HG03196 (cell line): ENCODE measurements at regions not wholly inside any gene's neighbourhood (a gene's known extent, or its start where the extent isn't known, plus 50 kb on each side); places are given as distances from the start of the nearest gene placed in this dataset.
"Not testable (repeated sequence)": the region's sequence is repeated elsewhere in the genome, so short reads cannot be mapped to it uniquely, and the experiment has no call there.

Experiments
- ATAC-seq: cut with Tn5 transposase; IDR thresholded peaks from one replicate; pipeline ENCODE4 v1.9.1; 2021; ENCODE audit not compliant: unreplicated experiment

DNA sequence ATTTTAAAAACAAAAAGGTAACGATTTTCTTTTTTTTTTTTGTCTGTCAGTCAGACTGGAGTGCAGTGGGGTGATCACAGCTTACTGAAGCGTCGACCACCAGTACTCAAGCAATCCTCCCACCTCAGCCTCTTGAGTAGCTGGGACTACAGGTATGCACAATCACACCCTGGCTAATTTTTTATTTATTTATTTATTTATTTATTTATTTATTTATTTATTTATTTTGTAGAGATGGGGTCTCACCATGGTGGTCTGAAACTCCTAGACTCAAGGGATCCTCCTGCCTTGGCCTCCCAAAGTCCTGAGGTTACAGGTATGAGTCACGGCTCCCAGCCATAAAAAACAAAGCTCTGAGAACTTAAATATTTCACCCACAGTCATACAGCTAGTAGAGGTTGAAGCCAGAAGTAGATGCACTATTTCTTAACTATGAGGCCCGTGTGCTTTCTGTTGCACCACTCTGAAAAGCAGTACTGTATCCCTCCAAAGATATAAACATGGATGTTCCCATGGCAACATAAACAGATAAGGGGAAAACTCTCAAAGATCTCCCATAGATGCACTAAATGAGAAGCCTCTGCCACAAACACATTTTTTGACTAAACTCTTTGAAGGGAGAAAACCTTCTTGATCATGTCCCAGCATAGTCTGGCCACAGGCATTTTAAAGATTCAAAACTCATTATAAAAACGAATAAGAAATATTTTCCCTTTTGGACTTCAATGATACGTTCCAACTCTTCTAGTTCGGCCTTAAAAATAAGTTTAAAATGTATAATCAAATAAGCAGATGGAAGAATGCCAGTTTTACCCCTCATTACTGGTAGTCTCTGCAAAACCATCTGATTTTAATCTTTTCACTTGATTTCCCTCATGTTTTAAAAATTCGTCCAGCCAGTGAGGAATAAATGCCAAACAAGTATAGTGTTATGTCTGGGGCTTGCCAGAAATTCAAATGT is 162.3 kb upstream of the ARHGEF26 start:
- ATAC-seq, result no peak

DNA sequence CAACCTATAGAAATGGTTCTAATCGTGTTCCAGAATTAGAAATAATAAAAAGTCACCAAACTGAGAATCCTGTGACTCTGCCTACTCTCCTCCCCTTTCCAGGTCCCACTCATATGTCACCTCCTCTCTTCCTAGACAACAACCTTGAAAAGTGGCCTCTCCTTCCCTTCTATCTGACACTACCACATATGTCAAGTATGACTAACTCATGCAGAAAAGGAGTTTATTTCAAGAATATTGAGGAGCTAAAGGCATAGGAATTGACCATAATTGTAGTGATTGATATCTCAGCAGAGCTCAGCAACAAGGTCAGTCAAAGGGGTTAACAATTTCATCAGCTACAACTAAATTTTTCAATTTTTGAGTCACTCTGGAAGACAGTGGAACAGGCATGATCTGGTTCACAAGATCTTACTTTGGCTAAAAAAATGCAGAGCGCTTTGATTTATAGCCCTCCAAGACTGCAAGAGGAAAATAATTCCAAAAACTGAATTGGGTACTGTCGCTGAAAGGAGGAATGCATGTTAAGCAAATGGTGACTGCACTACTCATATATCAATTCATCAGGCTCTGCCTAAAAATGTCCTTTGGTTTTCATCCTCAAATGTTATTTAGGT is 160.6 kb upstream of the ARHGEF26 start:
- ATAC-seq, result no peak

DNA sequence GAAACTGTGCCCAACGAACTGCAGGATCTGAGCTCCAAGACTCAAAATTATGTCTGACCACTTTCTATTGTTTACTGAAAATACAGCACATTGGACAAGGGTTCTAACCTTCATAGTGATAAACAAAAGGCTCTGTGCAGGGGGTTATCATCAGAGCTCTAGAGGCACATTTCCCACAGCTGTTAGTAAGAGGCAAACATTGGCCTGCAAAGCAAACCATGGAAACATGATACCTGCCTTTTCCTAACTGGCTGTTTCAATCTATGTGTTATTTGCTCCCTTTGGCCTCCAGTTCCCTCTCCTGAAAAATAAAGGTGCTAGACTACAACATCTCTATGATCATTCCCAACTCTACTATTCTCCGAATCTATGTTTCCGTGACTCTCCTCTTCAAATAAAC is 159.7 kb upstream of the ARHGEF26 start:
- no peak for ATAC-seq

DNA sequence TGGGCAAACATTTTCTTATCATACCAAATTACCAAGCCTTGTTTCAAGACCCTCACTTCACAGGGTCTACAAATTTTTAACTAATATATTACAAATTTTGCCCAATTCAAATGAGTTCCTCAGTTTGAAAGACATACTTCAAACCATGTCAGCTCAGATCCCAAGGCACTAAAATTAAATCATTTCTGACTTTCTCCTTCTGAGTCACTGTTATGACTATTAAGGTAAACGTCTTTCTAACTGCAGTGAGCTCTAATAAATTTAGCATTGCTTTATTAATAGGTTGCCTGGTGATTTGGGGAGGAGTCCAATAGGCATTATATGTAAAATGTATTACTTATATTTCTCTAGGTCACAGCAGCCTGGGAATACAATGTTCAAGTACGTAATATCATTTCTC is 158.2 kb upstream of the ARHGEF26 start:
- ATAC-seq, result no peak

DNA sequence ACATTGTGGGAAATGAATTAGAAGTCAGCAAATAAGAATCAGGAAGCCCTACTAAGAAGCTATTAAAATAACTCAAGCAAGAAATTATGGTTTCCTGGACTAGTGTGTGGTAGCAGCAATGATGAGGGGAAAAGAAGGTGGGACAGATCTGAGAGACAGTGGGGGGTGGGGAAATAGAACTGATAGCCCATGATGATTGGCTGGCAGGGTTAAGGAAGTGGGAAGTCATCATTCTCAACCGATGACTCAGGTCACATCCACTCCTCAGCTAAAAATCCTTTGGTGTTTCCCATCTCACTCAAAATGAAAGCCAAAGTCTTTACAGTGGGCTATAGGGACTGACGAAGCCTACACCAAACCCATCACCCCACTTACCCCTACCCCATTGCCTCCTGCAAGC is 153.9 kb upstream of the ARHGEF26 start:
- ATAC-seq, result no peak

DNA sequence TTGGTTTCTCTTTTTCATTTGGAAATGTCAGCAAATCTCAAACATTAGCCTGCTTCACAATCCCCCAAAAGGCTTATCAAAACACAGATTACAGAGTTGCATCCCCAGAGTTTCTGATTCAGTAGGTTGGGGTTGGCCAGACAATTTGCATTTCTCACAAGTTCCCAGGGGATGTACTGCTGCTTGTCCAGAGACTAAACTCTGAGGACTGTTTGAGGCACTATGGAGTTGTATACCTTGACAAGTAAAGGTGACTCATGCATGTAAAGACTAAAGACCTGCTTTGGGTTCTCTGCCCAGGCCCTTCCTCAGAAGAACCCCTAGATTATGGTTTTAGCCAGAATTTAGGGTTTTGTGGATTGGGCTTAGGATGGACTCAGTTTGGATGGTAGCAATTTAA is 151.1 kb upstream of the ARHGEF26 start:
- peak; percentile 65 for ATAC-seq

DNA sequence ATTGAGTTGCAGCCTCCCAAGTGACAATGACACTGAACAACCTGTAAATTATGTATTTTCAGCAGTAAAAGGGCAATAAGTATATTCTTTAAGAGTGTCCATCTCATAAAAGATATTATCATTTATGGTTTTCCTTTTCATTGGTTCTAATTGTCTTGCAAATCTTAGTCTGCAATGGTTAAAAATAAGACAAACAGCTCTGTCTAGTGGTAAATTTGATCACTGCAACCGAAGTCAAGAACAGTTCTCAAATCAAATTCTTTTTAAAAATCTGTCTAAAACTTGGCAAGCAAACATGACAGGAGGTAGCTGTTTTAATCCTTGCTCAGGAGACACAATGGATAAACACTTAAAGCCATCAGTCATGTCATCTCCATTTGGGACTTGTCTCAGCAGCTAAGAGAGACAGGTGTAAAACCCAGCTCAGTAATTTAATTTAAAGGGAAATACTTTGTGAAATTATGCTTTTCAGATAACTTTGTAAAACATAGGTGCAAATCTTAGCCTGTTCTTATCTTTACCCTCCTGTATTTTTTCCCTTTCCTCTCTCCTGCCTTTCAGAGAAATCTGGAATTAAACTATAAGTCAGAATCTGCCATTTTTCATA is 150.3 kb upstream of the ARHGEF26 start:
- no peak for ATAC-seq

DNA sequence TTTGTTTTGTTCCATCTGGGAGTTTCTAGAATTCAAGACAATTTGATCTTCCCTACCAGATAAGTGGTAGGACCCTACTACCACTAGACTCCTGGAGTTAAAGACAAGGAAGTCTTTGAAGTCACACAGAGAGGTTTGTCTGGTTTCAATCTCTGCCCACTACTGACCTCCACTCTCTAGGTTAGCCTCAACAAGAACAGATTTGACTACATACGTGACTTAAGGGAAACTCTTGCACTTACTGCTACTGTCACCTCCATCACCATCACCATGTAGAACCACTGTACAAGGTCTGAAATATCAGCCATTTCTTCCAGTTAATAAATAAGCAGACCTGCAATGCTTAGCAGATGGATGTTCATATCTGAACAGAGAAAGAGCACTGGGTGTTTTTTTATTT is 148.3 kb upstream of the ARHGEF26 start:
- peak; percentile 50 for ATAC-seq

DNA sequence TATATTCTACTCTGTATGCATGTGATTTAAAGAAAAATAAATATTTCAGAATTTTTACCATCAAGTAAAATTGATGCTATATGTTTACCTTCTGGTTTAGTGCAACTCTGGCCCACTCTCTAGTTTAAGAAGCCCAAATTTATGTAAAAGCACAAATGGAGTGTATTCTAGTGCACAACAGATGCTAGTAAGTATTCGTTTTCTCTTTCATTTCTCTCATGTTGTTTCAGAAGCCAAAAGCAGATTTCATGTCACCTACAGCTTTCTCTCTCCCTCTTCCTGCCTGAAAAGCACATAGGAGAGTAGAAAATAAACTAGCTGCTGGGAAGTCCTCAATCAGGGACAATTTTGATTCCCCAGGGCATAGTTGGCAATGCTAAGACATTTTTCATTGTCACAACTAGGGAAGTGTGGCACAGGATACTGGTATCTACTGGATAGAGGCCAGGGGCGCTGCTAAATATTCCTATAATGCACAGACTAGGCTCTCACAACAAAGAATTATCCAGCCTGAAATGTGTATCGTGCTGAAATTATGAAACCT is 147.4 kb upstream of the ARHGEF26 start:
- peak; percentile 44 for ATAC-seq

DNA sequence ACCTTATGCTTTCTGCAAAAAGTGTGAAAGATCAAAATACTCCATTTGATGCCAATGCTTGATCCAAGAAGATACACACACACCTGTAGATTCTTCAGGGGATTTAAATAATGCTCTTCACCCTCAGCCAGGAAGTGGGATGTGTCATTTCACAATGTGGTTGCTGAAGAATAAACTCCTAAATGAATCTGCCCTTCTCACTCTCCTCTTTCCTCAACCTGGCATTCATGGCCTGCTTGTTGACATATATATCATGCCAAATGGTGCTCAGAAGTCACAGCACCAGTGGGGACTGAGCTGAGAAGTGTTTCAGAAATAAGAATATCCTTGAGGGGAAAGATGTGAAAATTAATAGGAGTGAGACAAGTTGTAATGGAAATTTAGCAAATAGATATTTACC is 146.6 kb upstream of the ARHGEF26 start:
- no peak for ATAC-seq

DNA sequence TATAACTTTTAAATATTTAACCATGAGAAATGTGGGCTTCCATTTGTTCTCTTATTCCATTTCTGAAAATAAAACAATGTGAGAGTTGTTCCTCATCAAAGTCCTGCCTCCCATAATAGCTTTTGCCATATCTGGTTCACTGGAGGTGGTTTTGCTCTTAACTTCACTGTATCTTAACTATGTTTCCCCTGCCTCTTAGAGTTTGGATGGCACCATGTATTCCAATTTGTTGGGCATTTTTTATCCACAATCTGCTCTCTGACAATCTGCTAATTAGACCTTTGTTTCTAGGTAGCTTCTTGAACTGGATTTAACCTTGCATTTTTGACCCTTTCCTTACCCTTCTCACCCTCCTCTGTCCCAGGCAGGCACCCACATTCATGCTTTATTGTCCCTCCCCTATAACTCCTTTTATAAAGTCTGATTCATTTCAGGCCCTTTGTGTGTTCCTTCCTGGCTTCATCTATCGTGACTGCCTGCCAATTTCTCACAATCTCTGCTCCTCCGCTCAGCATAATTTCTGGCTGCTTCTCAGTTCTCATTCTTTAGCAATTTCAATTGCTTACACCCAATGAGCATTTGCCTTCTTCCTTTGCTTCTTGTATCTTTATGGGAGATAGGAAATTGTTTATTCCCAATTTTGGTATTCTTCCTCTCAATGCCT is 144.2 kb upstream of the ARHGEF26 start:
- no peak for ATAC-seq

DNA sequence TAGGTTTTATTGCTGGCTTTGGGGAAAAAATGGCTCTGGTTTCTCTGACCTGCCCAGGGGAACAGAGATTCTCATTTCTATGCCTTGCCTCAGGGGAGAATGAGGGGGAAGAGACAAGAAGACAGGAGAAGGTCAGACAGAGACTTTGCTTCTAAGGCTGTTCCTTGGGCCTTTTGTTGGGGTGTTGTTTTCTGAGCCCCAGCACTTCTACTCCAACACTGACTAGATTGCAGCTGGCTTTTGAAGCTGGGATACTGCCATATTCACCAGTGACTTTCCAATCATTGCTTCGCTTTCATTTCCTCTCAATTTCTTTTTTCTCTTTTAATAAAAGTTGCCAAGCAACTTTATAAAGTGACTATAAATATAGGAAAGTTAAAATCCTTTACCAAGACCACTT is 143.2 kb upstream of the ARHGEF26 start:
- no peak for ATAC-seq

DNA sequence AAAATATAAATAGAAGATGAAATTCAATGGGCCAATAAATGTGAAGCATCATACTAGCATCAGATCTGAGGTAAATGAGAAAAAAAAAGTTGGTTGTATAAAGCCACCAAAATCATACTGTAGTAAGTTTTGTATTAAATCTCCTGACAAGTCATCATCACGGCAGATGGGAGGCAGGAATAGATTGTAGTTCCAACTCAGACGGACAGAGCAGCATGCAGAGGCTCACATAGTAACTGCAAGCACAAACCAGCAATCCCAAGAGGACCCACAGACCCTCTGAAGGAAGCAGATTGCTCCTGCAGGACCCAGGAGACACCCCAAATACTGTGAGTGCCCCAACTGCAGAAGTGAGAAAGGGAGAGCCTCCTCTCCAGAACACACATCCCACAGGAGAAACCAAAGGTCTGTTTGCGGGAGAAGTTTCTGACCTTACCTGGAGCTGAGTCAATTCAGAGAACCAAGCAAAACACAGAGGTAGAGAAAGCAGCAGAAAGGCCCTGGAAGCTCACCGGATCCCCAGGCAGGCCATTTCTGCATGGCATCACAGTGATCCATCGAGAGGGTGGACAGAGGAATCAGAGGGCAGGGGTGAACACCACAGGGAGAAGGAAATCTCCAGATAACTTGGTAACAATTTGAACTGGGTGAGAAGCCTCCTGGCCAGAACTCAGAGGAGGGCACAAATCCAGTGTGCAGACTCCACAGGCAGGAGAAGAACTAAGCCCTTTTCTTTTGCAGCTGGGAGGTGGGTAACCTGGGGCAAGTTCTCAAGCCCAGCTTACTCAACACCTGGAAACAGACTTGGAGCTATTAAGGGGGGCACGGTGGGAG is 141.6 kb upstream of the ARHGEF26 start:
- ATAC-seq, result no peak

DNA sequence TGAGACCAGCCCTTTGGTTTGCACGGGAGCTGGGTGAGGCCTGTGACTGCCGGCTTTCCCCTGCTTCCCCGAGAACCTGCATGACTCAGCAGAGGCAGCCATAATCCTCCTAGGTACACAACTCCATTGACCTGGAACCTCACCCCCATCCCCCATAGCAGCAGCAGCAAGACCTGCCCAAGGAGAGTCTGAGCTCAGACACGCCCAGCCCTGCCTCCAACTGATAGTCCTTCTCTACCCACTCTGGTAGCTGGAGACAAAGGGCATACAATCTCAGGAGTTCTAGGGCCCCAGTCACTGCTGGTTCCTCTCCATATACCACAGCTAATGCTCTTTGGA is 141.0 kb upstream of the ARHGEF26 start:
- ATAC-seq, result no peak

DNA sequence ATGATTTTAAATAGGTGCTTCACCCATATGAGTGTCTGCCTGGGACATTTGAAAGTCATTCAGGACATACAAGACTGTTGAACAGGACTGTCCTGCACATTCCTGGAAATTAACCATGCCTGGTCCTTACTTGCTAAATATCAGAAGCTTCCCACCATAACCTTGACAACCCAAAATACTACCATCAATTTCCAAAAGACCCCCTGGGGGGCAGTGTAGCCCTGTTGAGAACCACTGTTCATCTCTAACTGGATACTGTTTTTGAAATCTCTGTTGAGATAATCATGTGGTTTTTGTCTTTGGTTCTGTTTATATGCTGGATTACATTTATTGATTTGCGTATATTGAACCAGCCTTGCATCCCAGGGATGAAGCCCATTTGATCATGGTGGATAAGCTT is 123.8 kb upstream of the ARHGEF26 start:
- not testable (repeated sequence) for ATAC-seq

DNA sequence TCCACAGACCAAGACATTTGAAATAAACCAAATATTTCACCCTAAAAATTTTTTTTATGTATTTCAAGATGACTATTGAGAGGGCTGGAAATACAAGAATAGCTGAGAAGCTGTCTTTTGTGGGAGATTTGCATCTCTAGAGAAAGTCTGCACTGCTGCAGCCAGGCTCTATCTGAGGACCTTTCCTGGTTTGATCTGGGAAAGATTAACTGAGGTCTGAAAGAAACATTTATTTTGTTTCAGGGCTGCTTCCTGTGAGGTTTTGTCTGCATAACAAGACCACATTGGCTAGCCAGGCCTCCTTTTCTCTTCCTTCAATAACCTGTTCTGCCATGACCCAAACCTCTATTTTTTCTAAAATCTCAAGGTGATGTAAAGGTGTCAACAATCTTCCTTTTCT is 117.5 kb upstream of the ARHGEF26 start:
- no peak for ATAC-seq

DNA sequence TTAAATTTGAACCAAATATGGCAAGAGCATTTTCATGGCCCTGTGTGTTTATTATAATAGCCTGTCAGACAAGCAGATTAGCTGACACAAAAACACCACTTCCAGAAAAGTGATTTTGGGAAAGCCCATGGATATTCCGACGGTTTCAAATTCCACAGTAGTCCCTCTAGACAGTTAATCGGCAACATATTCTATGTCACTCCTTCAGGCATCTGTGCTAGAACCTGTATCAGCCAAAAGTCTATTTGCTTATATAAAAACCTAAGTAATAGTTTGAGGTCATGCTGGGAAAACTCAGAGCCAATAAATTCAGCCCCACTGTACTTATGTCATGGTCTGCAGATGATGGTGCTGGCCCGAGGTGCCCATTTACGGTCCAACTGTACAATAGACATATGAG is 110.2 kb upstream of the ARHGEF26 start:
- ATAC-seq, result no peak

DNA sequence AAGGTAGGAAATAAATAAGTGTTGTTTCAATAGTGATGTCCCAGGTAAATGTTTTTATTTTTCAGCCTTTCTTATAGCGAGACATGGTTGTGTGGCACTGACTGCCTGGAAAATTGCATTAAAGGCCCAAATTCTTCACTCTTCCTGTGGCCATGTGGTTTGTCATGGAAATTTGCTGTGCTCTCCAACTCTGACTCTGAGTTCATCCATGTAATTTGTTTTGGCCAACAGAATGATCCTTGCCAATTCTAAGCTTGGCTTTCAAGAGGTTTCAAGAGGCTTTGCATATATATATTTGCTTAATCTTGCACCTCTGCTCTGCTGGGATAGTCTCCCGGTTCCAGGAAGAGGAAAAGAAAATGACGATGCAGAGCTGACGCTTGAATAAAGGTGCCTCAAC is 107.5 kb upstream of the ARHGEF26 start:
- no peak for ATAC-seq

DNA sequence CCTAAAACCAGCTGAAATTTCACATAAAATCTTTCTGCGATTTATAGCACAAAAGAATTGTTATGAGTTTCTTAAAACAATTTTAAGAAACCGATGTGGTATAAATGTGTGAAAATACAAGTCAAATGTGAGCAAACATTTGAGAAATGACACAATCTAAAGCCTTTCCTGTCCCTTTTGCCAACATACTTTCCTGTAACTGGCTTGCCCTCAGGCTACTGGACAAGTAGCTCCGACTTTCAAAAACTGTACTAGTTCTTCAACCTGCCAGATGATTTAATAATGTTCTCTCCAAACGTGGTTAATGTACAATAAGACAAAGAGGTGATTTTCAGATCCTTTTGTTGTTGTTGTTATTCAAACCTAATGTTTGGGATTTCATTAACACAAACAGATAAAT is 105.9 kb upstream of the ARHGEF26 start:
- ATAC-seq, result no peak

DNA sequence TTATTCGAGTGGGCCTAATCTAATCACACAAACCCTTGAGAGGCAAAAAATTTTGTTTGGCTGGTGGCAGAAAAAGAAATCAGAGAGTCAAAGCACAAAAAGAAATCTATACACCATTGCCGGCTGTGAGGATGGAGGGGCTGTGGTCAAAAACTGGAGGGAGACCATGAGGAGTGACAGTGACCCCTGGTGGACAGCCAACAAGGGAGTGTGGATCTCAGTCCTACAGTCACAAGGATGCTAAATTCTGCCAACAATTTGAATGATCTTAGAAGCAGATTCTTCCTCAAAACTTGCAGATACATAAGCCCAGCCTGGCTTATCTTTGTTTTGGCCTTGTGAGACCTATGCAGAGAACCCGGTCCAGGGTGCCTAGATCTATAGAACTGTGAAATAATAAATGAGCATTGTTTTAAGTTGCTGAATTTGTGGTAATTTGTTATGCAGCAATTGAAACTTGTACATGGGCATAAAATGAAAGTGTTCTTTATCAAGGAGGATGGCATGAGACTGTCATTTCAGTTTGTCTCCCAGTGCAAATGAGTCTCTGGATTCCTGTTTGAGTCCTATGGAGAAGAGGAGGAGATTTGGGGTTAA is 103.0 kb upstream of the ARHGEF26 start:
- ATAC-seq, result peak; percentile 69
